ENCODE measurements at regions not wholly inside any gene's neighbourhood (a gene's known extent, or its start where the extent isn't known, plus 50 kb on each side); places are given as distances from the start of the nearest gene placed in this dataset.

DNA sequence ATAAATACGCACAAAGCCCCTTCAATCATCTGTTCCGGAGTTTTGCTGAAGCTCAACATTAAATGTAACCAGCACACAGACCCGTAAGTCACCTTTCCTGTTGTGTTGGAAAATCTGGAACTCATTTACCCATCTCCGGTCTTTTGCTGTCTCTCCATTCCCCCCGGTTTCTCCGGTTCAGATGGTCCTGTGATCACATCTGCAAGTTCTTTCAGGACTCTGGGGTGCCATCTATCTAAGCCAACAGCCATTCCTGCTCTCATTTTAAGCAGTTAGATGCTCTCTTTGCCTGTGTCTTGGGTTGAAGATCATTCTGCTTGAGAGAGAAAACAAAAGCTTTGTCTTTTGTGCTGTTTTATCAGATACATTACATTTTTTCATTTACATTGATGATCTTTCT, 91.7 kb upstream of the TGIF1 start:
- TF ChIP-seq, protein P1, sequence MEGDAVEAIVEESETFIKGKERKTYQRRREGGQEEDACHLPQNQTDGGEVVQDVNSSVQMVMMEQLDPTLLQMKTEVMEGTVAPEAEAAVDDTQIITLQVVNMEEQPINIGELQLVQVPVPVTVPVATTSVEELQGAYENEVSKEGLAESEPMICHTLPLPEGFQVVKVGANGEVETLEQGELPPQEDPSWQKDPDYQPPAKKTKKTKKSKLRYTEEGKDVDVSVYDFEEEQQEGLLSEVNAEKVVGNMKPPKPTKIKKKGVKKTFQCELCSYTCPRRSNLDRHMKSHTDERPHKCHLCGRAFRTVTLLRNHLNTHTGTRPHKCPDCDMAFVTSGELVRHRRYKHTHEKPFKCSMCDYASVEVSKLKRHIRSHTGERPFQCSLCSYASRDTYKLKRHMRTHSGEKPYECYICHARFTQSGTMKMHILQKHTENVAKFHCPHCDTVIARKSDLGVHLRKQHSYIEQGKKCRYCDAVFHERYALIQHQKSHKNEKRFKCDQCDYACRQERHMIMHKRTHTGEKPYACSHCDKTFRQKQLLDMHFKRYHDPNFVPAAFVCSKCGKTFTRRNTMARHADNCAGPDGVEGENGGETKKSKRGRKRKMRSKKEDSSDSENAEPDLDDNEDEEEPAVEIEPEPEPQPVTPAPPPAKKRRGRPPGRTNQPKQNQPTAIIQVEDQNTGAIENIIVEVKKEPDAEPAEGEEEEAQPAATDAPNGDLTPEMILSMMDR (IDR thresholded peaks at IDR 0.05): no peak
- H3K9ac ChIP-seq (ENCODE audit: low read depth in 2 of 2, low read length in 2 of 2): no peak overlapping the region
- no peaks in the 10 kb centered on the region for H3K36me3 ChIP-seq

DNA sequence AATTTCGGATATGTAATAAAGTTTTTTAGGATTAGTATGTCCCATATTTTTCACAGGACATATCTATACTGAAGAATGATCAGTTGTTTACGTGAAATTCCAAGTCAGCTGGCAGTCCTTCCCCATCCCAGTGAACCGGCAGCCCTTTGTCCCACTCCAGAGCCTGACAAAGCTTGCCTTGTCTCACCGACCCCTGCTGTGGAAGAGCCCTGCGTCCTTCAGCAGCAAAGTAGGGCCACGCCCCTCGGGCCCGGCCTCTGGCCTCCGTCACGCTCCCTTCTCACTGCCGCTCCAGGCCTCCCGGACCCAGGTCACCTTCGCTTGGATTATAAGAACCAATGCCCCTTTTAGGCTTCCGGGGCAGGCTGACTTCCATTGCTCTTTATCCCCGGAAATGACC, 89.8 kb upstream of the TGIF1 start:
- TF ChIP-seq, protein P1 (IDR thresholded peaks at IDR 0.05): no peak
- H3K27me3 ChIP-seq: no peaks in the 10 kb centered on the region
- H3K36me3 ChIP-seq: no peaks in the 10 kb centered on the region
- no peaks in the 10 kb centered on the region for H3K4me1 ChIP-seq
- intact Hi-C loops (cut with DNase I): no loop called here
- H3K9ac ChIP-seq (ENCODE audit: low read depth in 2 of 2, low read length in 2 of 2): no peak overlapping the region
- H3K4me3 ChIP-seq: no peak overlapping the region
- no peaks in the 10 kb centered on the region for H3K9me3 ChIP-seq
- no peak overlapping the region for H3K27ac ChIP-seq
- DNase-seq: no peak

More for the DNA sequence above, 91.7 kb upstream of the TGIF1 start:
- DNase-seq: no peak
- H3K27me3 ChIP-seq: no peaks in the 10 kb centered on the region
- H3K9me3 ChIP-seq: no peaks in the 10 kb centered on the region
- intact Hi-C loops (cut with DNase I): no loop called here
- H3K4me3 ChIP-seq: no peak overlapping the region
- H3K4me1 ChIP-seq: no peaks in the 10 kb centered on the region
- H3K27ac ChIP-seq: no peak overlapping the region

DNA sequence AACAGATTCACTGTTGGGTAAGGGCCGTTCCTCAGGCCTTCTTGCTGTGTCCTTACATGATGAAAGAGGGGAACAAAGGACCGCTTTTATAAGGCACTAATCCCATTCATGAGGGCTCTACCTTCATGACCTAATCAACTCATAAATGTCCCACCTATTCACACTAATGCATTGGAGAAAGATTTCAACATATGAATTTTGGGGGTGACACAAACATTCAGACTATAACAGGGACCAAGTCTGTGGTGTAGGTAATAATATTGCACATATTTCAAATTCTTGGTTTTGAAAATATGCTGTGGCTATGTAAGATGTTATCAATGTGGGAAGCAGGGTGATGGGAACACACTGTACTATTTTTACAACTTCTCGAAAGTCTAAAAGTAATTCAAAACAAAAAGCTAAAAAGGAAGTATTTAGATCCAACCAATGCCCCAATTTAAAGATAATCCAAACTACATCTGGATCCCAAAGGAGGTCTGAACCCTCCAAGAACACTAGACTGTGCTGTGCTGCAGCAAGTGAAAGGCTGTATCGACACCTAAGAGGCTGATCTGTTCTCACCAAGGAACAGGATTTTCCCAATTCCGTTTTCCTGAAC, 82.4 kb upstream of the TGIF1 start:
- H3K9ac ChIP-seq (ENCODE audit: low read depth in 2 of 2, low read length in 2 of 2): no peak overlapping the region
- H3K27ac ChIP-seq: no peak overlapping the region
- no peaks in the 10 kb centered on the region for H3K27me3 ChIP-seq
- H3K4me1 ChIP-seq: no peaks in the 10 kb centered on the region
- no peaks in the 10 kb centered on the region for H3K9me3 ChIP-seq
- no peak for DNase-seq
- H3K36me3 ChIP-seq: no peaks in the 10 kb centered on the region
- TF ChIP-seq, protein P1 (IDR thresholded peaks at IDR 0.05): no peak
- H3K4me3 ChIP-seq: no peak overlapping the region
- intact Hi-C loops (cut with DNase I): no loop called here

DNA sequence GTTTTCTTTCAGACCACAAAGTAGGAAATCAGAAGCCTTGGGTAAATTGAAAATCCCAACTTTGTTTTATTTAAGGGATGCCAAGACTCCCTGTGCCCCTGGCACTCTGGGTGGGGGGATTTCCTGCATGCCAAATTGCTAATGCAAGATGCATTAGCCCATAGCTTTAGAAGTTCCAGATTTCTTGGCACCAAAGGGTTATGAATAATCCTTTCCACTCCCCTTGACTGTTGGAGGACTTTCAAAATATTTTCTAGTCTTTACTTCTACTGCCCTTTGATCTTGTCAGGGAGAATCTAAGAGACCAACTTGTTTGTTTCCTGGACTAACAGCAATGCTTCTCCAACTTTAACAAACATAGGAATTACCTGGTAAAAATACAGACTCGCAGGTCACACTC, 81.8 kb upstream of the TGIF1 start:
- no peak overlapping the region for H3K4me3 ChIP-seq
- no peaks in the 10 kb centered on the region for H3K9me3 ChIP-seq
- TF ChIP-seq, protein P1 (IDR thresholded peaks at IDR 0.05): no peak
- intact Hi-C loops (cut with DNase I): no loop called here
- H3K27ac ChIP-seq: no peak overlapping the region
- DNase-seq: no peak
- H3K36me3 ChIP-seq: no peaks in the 10 kb centered on the region
- no peaks in the 10 kb centered on the region for H3K27me3 ChIP-seq
- H3K9ac ChIP-seq (ENCODE audit: low read depth in 2 of 2, low read length in 2 of 2): no peak overlapping the region
- H3K4me1 ChIP-seq: no peaks in the 10 kb centered on the region

DNA sequence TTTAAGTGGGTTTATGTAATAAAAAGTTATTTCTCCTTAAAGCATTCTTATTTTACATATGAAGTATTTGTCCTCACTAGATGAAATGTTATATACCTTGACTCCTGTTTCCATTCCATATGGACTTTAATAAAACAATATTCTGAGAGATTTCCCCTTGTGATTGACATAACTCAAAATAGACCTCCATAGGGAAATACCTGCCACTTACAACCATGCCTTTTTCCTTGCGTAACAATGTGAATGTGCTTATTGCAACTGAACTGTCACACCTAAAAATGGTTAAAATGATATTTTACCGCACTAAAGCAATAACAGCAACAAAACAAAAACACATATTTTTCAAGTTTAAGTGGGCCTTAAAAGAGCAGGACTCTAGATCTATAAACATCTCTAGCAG, 70.3 kb upstream of the TGIF1 start:
- H3K27ac ChIP-seq: no peak overlapping the region
- no peak for DNase-seq
- no peak overlapping the region for H3K4me3 ChIP-seq
- H3K9ac ChIP-seq (ENCODE audit: low read depth in 2 of 2, low read length in 2 of 2): no peak overlapping the region
- H3K36me3 ChIP-seq: no peaks in the 10 kb centered on the region
- H3K27me3 ChIP-seq: no peaks in the 10 kb centered on the region
- TF ChIP-seq, protein P1 (IDR thresholded peaks at IDR 0.05): no peak
- H3K4me1 ChIP-seq: no peaks in the 10 kb centered on the region
- H3K9me3 ChIP-seq: no peaks in the 10 kb centered on the region
- intact Hi-C loops (cut with DNase I): no loop called here
